GM21717 (cell line): ENCODE measurements at regions not wholly inside any gene's neighbourhood (a gene's known extent, or its start where the extent isn't known, plus 50 kb on each side); places are given as distances from the start of the nearest gene placed in this dataset.
A peak's percentile ranks its signal among the peaks of the same experiment; 100 is the strongest.
"Not testable (repeated sequence)": the region's sequence is repeated elsewhere in the genome, so short reads cannot be mapped to it uniquely, and the experiment has no call there.

Experiments
- ATAC-seq: cut with Tn5 transposase; IDR thresholded peaks from one replicate; pipeline ENCODE4 v1.9.1; 2021; ENCODE audit warnings: mild to moderate bottlenecking, moderate library complexity; ENCODE audit not compliant: unreplicated experiment

- ATAC-seq: no peak
Observed at GRCh38 chr14:71452987-71453386, 479.2 kb upstream of the RGS6 start.

GRCh38 chr14:71454010-71454409 lies 478.2 kb upstream of the RGS6 start:
- no peak for ATAC-seq

GRCh38 chr14:71454513-71455332 lies 477.5 kb upstream of the RGS6 start:
- ATAC-seq: no peak

GRCh38 chr14:71460091-71460490 lies 472.1 kb upstream of the RGS6 start:
- no peak for ATAC-seq

- ATAC-seq: not testable (repeated sequence)
Observed at GRCh38 chr14:71461617-71462016, 470.6 kb upstream of the RGS6 start.

- no peak for ATAC-seq
Observed at GRCh38 chr14:71463807-71464206, 468.4 kb upstream of the RGS6 start.

GRCh38 chr14:71464840-71465239 lies 467.4 kb upstream of the RGS6 start:
- ATAC-seq: no peak

GRCh38 chr14:71465316-71465715 lies 466.9 kb upstream of the RGS6 start:
- ATAC-seq: no peak

- no peak for ATAC-seq
Observed at GRCh38 chr14:71466251-71466650, 466.0 kb upstream of the RGS6 start.

- ATAC-seq: no peak
Observed at GRCh38 chr14:71466946-71467345, 465.3 kb upstream of the RGS6 start.

- ATAC-seq: no peak
Observed at GRCh38 chr14:71467361-71467811, 464.8 kb upstream of the RGS6 start.

GRCh38 chr14:71468701-71469100 lies 463.5 kb upstream of the RGS6 start:
- no peak for ATAC-seq

GRCh38 chr14:71469643-71470335 lies 462.4 kb upstream of the RGS6 start:
- no peak for ATAC-seq

- no peak for ATAC-seq
Observed at GRCh38 chr14:71471634-71472355, 460.4 kb upstream of the RGS6 start.

GRCh38 chr14:71472356-71473340 lies 459.6 kb upstream of the RGS6 start:
- peak; percentile 66 for ATAC-seq

- no peak for ATAC-seq
Observed at GRCh38 chr14:71473843-71474242, 458.4 kb upstream of the RGS6 start.

GRCh38 chr14:71474301-71475265 lies 457.6 kb upstream of the RGS6 start:
- ATAC-seq: no peak

- no peak for ATAC-seq
Observed at GRCh38 chr14:71475916-71476315, 456.3 kb upstream of the RGS6 start.

- no peak for ATAC-seq
Observed at GRCh38 chr14:71478542-71478941, 453.7 kb upstream of the RGS6 start.
